ENCODE measurements at regions not wholly inside any gene's neighbourhood (a gene's known extent, or its start where the extent isn't known, plus 50 kb on each side); places are given as distances from the start of the nearest gene placed in this dataset.
"Not testable (repeated sequence)": the region's sequence is repeated elsewhere in the genome, so short reads cannot be mapped to it uniquely, and the experiment has no call there.

GRCh38 chr5:85647349-85648127 is 970.2 kb upstream of the COX7C start:
- Histone ChIP-seq H3K9me3 (no peaks in the 10 kb centered on the region), H3K4me3 (no peak overlapping the region), H3K36me3 (no peaks in the 10 kb centered on the region), H3K27me3 (replicated peaks; ENCODE audit: insufficient read depth) (no peaks in the 10 kb centered on the region), H3K27ac (no peak overlapping the region), H3K4me1 (ENCODE audit: control insufficient read depth in 1 of 2, low read depth in 2 of 2) (no peaks in the 10 kb centered on the region)
- TF ChIP-seq, protein P1, sequence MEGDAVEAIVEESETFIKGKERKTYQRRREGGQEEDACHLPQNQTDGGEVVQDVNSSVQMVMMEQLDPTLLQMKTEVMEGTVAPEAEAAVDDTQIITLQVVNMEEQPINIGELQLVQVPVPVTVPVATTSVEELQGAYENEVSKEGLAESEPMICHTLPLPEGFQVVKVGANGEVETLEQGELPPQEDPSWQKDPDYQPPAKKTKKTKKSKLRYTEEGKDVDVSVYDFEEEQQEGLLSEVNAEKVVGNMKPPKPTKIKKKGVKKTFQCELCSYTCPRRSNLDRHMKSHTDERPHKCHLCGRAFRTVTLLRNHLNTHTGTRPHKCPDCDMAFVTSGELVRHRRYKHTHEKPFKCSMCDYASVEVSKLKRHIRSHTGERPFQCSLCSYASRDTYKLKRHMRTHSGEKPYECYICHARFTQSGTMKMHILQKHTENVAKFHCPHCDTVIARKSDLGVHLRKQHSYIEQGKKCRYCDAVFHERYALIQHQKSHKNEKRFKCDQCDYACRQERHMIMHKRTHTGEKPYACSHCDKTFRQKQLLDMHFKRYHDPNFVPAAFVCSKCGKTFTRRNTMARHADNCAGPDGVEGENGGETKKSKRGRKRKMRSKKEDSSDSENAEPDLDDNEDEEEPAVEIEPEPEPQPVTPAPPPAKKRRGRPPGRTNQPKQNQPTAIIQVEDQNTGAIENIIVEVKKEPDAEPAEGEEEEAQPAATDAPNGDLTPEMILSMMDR (IDR thresholded peaks at IDR 0.05) = no peak
- no peak for DNase-seq (ENCODE audit: low spot score)
- ATAC-seq (ENCODE audit: insufficient number of reproducible peaks, low FRiP score, low read depth) = no peak

DNA sequence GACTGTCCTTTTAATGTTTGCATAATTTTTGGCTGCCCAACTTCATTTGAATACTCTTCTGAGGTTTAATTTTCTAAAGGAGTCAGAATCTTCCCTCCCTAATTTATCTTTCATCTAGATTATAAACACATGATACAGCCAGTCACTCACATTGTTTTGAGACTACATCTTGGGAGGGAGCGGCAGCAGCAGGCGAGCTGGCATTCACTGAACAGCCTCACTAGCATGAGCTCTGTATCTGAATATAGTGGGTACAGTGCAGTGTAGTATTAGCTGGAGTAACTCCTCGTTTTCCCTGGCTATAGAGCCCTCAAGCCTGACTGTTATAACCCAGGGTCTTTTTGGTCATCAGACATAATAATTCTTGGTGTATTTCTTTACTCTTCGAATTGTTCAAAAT is 969.2 kb upstream of the COX7C start:
- no peaks in the 10 kb centered on the region for H3K9me3 ChIP-seq
- H3K4me1 ChIP-seq (ENCODE audit: control insufficient read depth in 1 of 2, low read depth in 2 of 2) = no peaks in the 10 kb centered on the region
- H3K27me3 ChIP-seq (replicated peaks; ENCODE audit: insufficient read depth) = no peaks in the 10 kb centered on the region
- H3K27ac ChIP-seq = no peak overlapping the region
- DNase-seq (ENCODE audit: low spot score) = no peak
- no peaks in the 10 kb centered on the region for H3K36me3 ChIP-seq
- no peak overlapping the region for H3K4me3 ChIP-seq
- TF ChIP-seq, protein P1 (IDR thresholded peaks at IDR 0.05) = no peak
- ATAC-seq (ENCODE audit: insufficient number of reproducible peaks, low FRiP score, low read depth) = no peak

GRCh38 chr5:85651731-85652130 is 966.0 kb upstream of the COX7C start:
- H3K4me1 ChIP-seq (ENCODE audit: control insufficient read depth in 1 of 2, low read depth in 2 of 2) = no peaks in the 10 kb centered on the region
- no peaks in the 10 kb centered on the region for H3K9me3 ChIP-seq
- TF ChIP-seq, protein P1 (IDR thresholded peaks at IDR 0.05) = no peak
- DNase-seq (ENCODE audit: low spot score) (no peak), ATAC-seq (ENCODE audit: insufficient number of reproducible peaks, low FRiP score, low read depth) (no peak)
- H3K36me3 ChIP-seq = no peaks in the 10 kb centered on the region
- no peak overlapping the region for H3K27ac ChIP-seq
- no peak overlapping the region for H3K4me3 ChIP-seq
- no peaks in the 10 kb centered on the region for H3K27me3 ChIP-seq (replicated peaks; ENCODE audit: insufficient read depth)

DNA sequence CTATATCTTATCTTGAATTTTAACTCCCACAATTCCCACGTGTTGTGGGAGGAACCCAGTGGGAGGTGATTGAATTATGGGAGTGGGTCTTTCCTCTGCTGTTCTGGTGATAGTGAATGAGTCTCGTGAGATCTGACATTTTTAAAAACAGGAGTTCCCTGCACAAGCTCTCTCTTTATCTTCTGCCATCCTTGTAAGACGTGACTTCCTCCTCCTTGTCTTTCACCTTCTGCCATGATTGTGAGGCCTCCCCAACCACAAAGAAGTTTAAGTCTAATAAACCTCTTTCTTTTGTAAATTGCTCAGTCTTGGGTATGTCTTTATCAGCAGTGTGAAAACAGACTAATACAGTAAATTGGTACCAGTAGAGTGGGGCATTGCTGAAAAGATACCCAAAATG is 963.6 kb upstream of the COX7C start:
- ATAC-seq (ENCODE audit: insufficient number of reproducible peaks, low FRiP score, low read depth); H3K27ac ChIP-seq; DNase-seq (ENCODE audit: low spot score): not testable (repeated sequence)

DNA sequence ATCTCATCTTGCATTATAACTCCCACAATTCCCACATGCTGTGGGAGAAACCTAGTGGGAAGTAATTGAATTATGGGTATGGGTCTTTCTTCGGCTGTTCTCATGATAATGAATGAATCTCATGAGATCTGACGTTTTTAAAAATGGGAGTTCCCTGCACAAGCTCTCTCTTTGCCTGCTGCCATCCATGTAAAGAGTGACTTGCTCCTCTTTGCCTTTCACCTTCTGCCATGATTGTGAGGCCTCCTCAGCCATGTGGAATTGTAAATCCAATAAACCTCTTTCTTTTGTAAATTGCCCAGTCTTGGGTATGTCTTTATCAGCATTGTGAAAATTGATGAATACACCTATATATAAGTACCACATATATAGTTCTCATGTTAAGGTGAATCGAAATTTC is 961.7 kb upstream of the COX7C start:
- Histone ChIP-seq H3K36me3 (no peaks in the 10 kb centered on the region), H3K27ac (no peak overlapping the region), H3K9me3 (no peaks in the 10 kb centered on the region), H3K4me3 (no peak overlapping the region), H3K4me1 (ENCODE audit: control insufficient read depth in 1 of 2, low read depth in 2 of 2) (no peaks in the 10 kb centered on the region), H3K27me3 (replicated peaks; ENCODE audit: insufficient read depth) (no peaks in the 10 kb centered on the region)
- ATAC-seq (ENCODE audit: insufficient number of reproducible peaks, low FRiP score, low read depth) = no peak
- TF ChIP-seq, protein P1 (IDR thresholded peaks at IDR 0.05) = no peak
- no peak for DNase-seq (ENCODE audit: low spot score)

More for the DNA sequence above, 963.6 kb upstream of the COX7C start:
- H3K4me1 ChIP-seq (ENCODE audit: control insufficient read depth in 1 of 2, low read depth in 2 of 2); H3K36me3 ChIP-seq; H3K4me3 ChIP-seq; H3K9me3 ChIP-seq; H3K27me3 ChIP-seq (replicated peaks; ENCODE audit: insufficient read depth): not testable (repeated sequence)

- H3K36me3 ChIP-seq; H3K4me1 ChIP-seq (ENCODE audit: control insufficient read depth in 1 of 2, low read depth in 2 of 2); H3K27ac ChIP-seq; H3K9me3 ChIP-seq; DNase-seq (ENCODE audit: low spot score); H3K27me3 ChIP-seq (replicated peaks; ENCODE audit: insufficient read depth); H3K4me3 ChIP-seq; ATAC-seq (ENCODE audit: insufficient number of reproducible peaks, low FRiP score, low read depth): not testable (repeated sequence)
These were observed 960.4 kb upstream of the COX7C start for GRCh38 chr5:85657328-85657727.

GRCh38 chr5:85662969-85663707 is 954.6 kb upstream of the COX7C start:
- not testable (repeated sequence) for H3K4me3 ChIP-seq; H3K9me3 ChIP-seq; H3K27ac ChIP-seq; H3K4me1 ChIP-seq (ENCODE audit: control insufficient read depth in 1 of 2, low read depth in 2 of 2); H3K36me3 ChIP-seq; H3K27me3 ChIP-seq (replicated peaks; ENCODE audit: insufficient read depth); ATAC-seq (ENCODE audit: insufficient number of reproducible peaks, low FRiP score, low read depth); DNase-seq (ENCODE audit: low spot score)
